C4-2B (cell line): ENCODE measurements at regions not wholly inside any gene's neighbourhood (a gene's known extent, or its start where the extent isn't known, plus 50 kb on each side); places are given as distances from the start of the nearest gene placed in this dataset.
"Not testable (repeated sequence)": the region's sequence is repeated elsewhere in the genome, so short reads cannot be mapped to it uniquely, and the experiment has no call there.

Experiments
- H3K27ac ChIP-seq: fragments of 450-650 bp; 2 replicates; pipeline ENCODE4 v1.5.1; 2017
- CTCF ChIP-seq: fragments of 450-650 bp; conservative IDR thresholded peaks from 2 replicates; pipeline ENCODE4 v1.5.1; 2017; ENCODE audit warnings: mild to moderate bottlenecking
- ZFX ChIP-seq: fragments of 450-650 bp; IDR thresholded peaks from 2 replicates; pipeline ENCODE4 v1.6.1; 2017

- H3K27ac ChIP-seq = no peak overlapping the region
- TF ChIP-seq ZFX (no peak), CTCF (peak; percentile 86)
Measured at GRCh38 chr18:14978962-14979535, 231.1 kb downstream of the ANKRD30B start.

- no peak overlapping the region for H3K27ac ChIP-seq
- TF ChIP-seq CTCF = no peak
- TF ChIP-seq ZFX = no peak
Measured at GRCh38 chr18:14979875-14980274, 231.9 kb downstream of the ANKRD30B start.

- H3K27ac ChIP-seq = not testable (repeated sequence)
Measured at GRCh38 chr18:14984531-14984930, 236.6 kb downstream of the ANKRD30B start.

- H3K27ac ChIP-seq = not testable (repeated sequence)
Measured at GRCh38 chr18:14985291-14986013, 237.5 kb downstream of the ANKRD30B start.

- not testable (repeated sequence) for H3K27ac ChIP-seq
Measured at GRCh38 chr18:14987377-14987776, 239.4 kb downstream of the ANKRD30B start.

GRCh38 chr18:14987960-14988710, 240.2 kb downstream of the ANKRD30B start:
- not testable (repeated sequence) for H3K27ac ChIP-seq

- not testable (repeated sequence) for H3K27ac ChIP-seq
Measured at GRCh38 chr18:14989569-14989968, 241.6 kb downstream of the ANKRD30B start.

- peak; percentile 23 for TF ChIP-seq CTCF
- not testable (repeated sequence) for H3K27ac ChIP-seq
Measured at GRCh38 chr18:14991934-14992445, 244.0 kb downstream of the ANKRD30B start.

- not testable (repeated sequence) for H3K27ac ChIP-seq
Measured at GRCh38 chr18:14992758-14993157, 244.8 kb downstream of the ANKRD30B start.

GRCh38 chr18:14995023-14995422, 247.1 kb downstream of the ANKRD30B start:
- not testable (repeated sequence) for H3K27ac ChIP-seq

- TF ChIP-seq CTCF (no peak), ZFX (no peak)
- no peak overlapping the region for H3K27ac ChIP-seq
Measured at GRCh38 chr18:14997357-14997756, 249.4 kb downstream of the ANKRD30B start.

- not testable (repeated sequence) for H3K27ac ChIP-seq
Measured at GRCh38 chr18:14997899-14998298, 249.9 kb downstream of the ANKRD30B start.

- not testable (repeated sequence) for H3K27ac ChIP-seq
Measured at GRCh38 chr18:14998360-14999042, 250.5 kb downstream of the ANKRD30B start.
